SK-N-SH (cell line): ENCODE measurements at regions not wholly inside any gene's neighbourhood (a gene's known extent, or its start where the extent isn't known, plus 50 kb on each side); places are given as distances from the start of the nearest gene placed in this dataset.

Source experiments
- CTCF ChIA-PET: fragments of 300-600, 350-600 bp; formaldehyde crosslinking; extraction: SDS; loops from one replicate; lab custom pipeline; 2021; lab: Yijun Ruan, JAX
- POLR2A ChIA-PET: fragments of 350-600 bp; sonication (Branson Sonifier 250); formaldehyde crosslinking; extraction: SDS; loops from one replicate; lab custom pipeline; 2020; ENCODE audit warnings: antibody characterized with exemption, inconsistent platforms; lab: Yijun Ruan, JAX
- DNase-seq: peaks from one replicate; pipeline ENCODE4 v3.0.0; 2012
- H2AFZ ChIP-seq: fragments of 200-600 bp; sonication (generic); 2 replicates; pipeline ENCODE4 v1.8.1; 2016; ENCODE audit warnings: antibody characterized with exemption, mild to moderate bottlenecking, low read depth
- H3F3A ChIP-seq: fragments of 200-600 bp; sonication (generic); replicated peaks from 2 replicates; pipeline ENCODE3; 2016; ENCODE audit warnings: antibody characterized with exemption, mild to moderate bottlenecking; ENCODE audit not compliant: insufficient read depth
- H3K27ac ChIP-seq, 2 experiments: fragments of 200-500 bp in 1 of 2; fragments of 200-600 bp in 1 of 2; sonication (Bioruptor generic) in 1 of 2; sonication (generic), shearing (Covaris generic) in 1 of 2; 2 replicates each; pipeline versions ENCODE4 v1.5.1 to v1.6.1; 2014 to 2016; ENCODE audit warnings: low read depth in 2 of 2, inconsistent platforms in 1 of 2, low read length in 1 of 2, mild to moderate bottlenecking in 1 of 2, mixed read lengths in 1 of 2
- H3K27me3 ChIP-seq: fragments of 200-600 bp; sonication (generic), shearing (Covaris generic); 2 replicates; pipeline ENCODE4 v1.6.1; 2016; ENCODE audit warnings: mixed run types; ENCODE audit not compliant: insufficient read depth
- H3K36me3 ChIP-seq, 2 experiments: fragments of 200-500 bp in 1 of 2; fragments of 200-600 bp in 1 of 2; sonication (Bioruptor generic) in 1 of 2; sonication (generic) in 1 of 2; replicated peaks in 1 of 2; 2 replicates each; pipeline versions ENCODE3 to v1.5.1; 2014 to 2016; ENCODE audit warnings: low read length in 1 of 2, mild to moderate bottlenecking in 1 of 2; ENCODE audit not compliant: insufficient read depth in 2 of 2, control insufficient read depth in 1 of 2
- H3K4me1 ChIP-seq, 2 experiments: fragments of 200-500 bp in 1 of 2; fragments of 200-600 bp in 1 of 2; sonication (Bioruptor generic) in 1 of 2; sonication (generic), shearing (Covaris generic) in 1 of 2; 2 replicates each; pipeline versions ENCODE4 v1.5.1 to v1.6.1; 2014 to 2016; ENCODE audit warnings: low read depth in 1 of 2, low read length in 1 of 2, mixed run types in 1 of 2; ENCODE audit not compliant: insufficient read depth in 2 of 2, control insufficient read depth in 1 of 2
- H3K4me2 ChIP-seq: fragments of 200-600 bp; sonication (generic), shearing (Covaris generic); 2 replicates; pipeline ENCODE4 v1.6.1; 2017; ENCODE audit warnings: mixed run types
- H3K4me3 ChIP-seq, 2 experiments: fragments of 200-500 bp in 1 of 2; fragments of 200-600 bp in 1 of 2; sonication (Bioruptor generic) in 1 of 2; sonication (generic), shearing (Covaris generic) in 1 of 2; 2 replicates each; pipeline versions ENCODE4 v1.5.1 to v1.8.1; 2014 to 2016; ENCODE audit warnings: low read depth in 2 of 2, inconsistent platforms in 1 of 2, low read length in 1 of 2, mild to moderate bottlenecking in 1 of 2, mixed read lengths in 1 of 2, moderate library complexity in 1 of 2
- H3K79me2 ChIP-seq: fragments of 200-600 bp; sonication (generic); 2 replicates; pipeline ENCODE4 v1.8.1; 2017; ENCODE audit warnings: mild to moderate bottlenecking; ENCODE audit not compliant: insufficient read depth
- H3K9ac ChIP-seq: fragments of 200-600 bp; sonication (generic); 2 replicates; pipeline ENCODE4 v1.6.1; 2017; ENCODE audit warnings: mixed run types
- H3K9me2 ChIP-seq: fragments of 200-600 bp; sonication (generic); 2 replicates; pipeline ENCODE4 v1.6.1; 2017; ENCODE audit warnings: mixed run types
- H3K9me3 ChIP-seq: fragments of 200-600 bp; sonication (generic); 2 replicates; pipeline ENCODE4 v1.6.1; 2017; ENCODE audit warnings: mixed run types, mild to moderate bottlenecking, moderate library complexity
- H4K20me1 ChIP-seq: fragments of 200-600 bp; sonication (generic); 2 replicates; pipeline ENCODE4 v1.6.1; 2017; ENCODE audit warnings: mild to moderate bottlenecking, mixed run types; ENCODE audit not compliant: insufficient read depth
- CHD2 ChIP-seq: fragments of 150-350 bp; IDR thresholded peaks from 2 replicates; pipeline ENCODE4 v1.6.1; 2018; ENCODE audit warnings: low read length; ENCODE audit not compliant: partially characterized antibody
- MXI1 ChIP-seq: IDR thresholded peaks from 2 replicates; pipeline ENCODE4 v1.6.1; 2012; ENCODE audit warnings: mild to moderate bottlenecking, low read depth, low read length, improper control_type of control experiment
- PBX3 ChIP-seq: IDR thresholded peaks from 2 replicates; pipeline ENCODE4; 2012
- RCOR1 ChIP-seq: fragments of 150-350 bp; IDR thresholded peaks from 2 replicates; pipeline ENCODE4 v1.6.1; 2017; ENCODE audit warnings: antibody characterized with exemption, low read length
- WGBS: methylation state at CpG from one replicate; pipeline ENCODE4 v1.1.6; 2017; ENCODE audit warnings: low lambda C conversion rate; 5-methylcytosine and 5-hydroxymethylcytosine counted together

- no peaks in the 10 kb centered on the region for H4K20me1 ChIP-seq
- H3K9ac ChIP-seq, result no peak overlapping the region
- H3K9me3 ChIP-seq, result no peaks in the 10 kb centered on the region
- TF ChIP-seq MXI1, result no peak
- TF ChIP-seq CHD2, result no peak
- TF ChIP-seq PBX3, result no peak
- TF ChIP-seq RCOR1, result no peak
- H3K4me1 ChIP-seq, result no peaks in the 10 kb centered on the region; a peak in 1 of 4 replicates
- WGBS, result 75% methylated on average over 2 of the region's 2 CpGs
- no peaks in the 10 kb centered on the region for H3K36me3 ChIP-seq
- H2AFZ ChIP-seq, result no peak overlapping the region
- ChIA-PET CTCF (interaction anchor here (0.8 to 3.4 kb wide), 3 partner anchors 10 to 46 kb away, joined by 4 to 23 read pairs (median 6); no protein-coding TSS in a partner anchor), POLR2A (no interaction called here)
- no peaks in the 10 kb centered on the region for H3K79me2 ChIP-seq
- H3K27me3 ChIP-seq, result peaks cover 16% of the 10 kb centered on the region; the same call in 1 of the 2 replicates
- H3K9me2 ChIP-seq, result no peaks in the 10 kb centered on the region
- H3K27ac ChIP-seq, result no peak overlapping the region
- H3F3A ChIP-seq, result no peaks in the 10 kb centered on the region
- no peak for DNase-seq
- no peak overlapping the region for H3K4me2 ChIP-seq
- H3K4me3 ChIP-seq, result no peak overlapping the region
These were observed 50.0 kb upstream of the KCNMA1 start for GRCh38 chr10:77687621-77688020.
